ENCODE measurements at regions not wholly inside any gene's neighbourhood (a gene's known extent, or its start where the extent isn't known, plus 50 kb on each side); places are given as distances from the start of the nearest gene placed in this dataset.

- Histone ChIP-seq H3K4me3 (no peak overlapping the region), H3K9ac (ENCODE audit: low read depth in 2 of 2, low read length in 2 of 2) (no peak overlapping the region), H3K9me3 (no peaks in the 10 kb centered on the region), H3K4me1 (no peaks in the 10 kb centered on the region), H3K36me3 (no peaks in the 10 kb centered on the region), H3K27ac (no peak overlapping the region), H3K27me3 (no peaks in the 10 kb centered on the region)
- no peak for TF ChIP-seq CTCF (IDR thresholded peaks at IDR 0.05)
- no peak for DNase-seq
- intact Hi-C loops (cut with DNase I) = no loop called here
These were observed 307.6 kb upstream of the MYT1L start for GRCh38 chr2:2638547-2639220.

- Histone ChIP-seq H3K4me3 (no peak overlapping the region), H3K27ac (no peak overlapping the region), H3K27me3 (no peaks in the 10 kb centered on the region), H3K4me1 (no peaks in the 10 kb centered on the region), H3K36me3 (no peaks in the 10 kb centered on the region), H3K9ac (ENCODE audit: low read depth in 2 of 2, low read length in 2 of 2) (no peak overlapping the region), H3K9me3 (no peaks in the 10 kb centered on the region)
- DNase-seq = no peak
- no peak for TF ChIP-seq CTCF (IDR thresholded peaks at IDR 0.05)
- intact Hi-C loops (cut with DNase I) = no loop called here
These were observed 305.7 kb upstream of the MYT1L start for GRCh38 chr2:2636813-2637212.

- intact Hi-C loops (cut with DNase I) = no loop called here
- no peak for DNase-seq
- Histone ChIP-seq H3K27ac (no peak overlapping the region), H3K36me3 (no peaks in the 10 kb centered on the region), H3K9me3 (no peaks in the 10 kb centered on the region), H3K27me3 (no peaks in the 10 kb centered on the region), H3K9ac (ENCODE audit: low read depth in 2 of 2, low read length in 2 of 2) (no peak overlapping the region), H3K4me3 (no peak overlapping the region), H3K4me1 (no peaks in the 10 kb centered on the region)
- no peak for TF ChIP-seq CTCF (IDR thresholded peaks at IDR 0.05)
These were observed 304.0 kb upstream of the MYT1L start for GRCh38 chr2:2635025-2635528.

GRCh38 chr2:2633017-2633416 lies 301.9 kb upstream of the MYT1L start:
- TF ChIP-seq CTCF (IDR thresholded peaks at IDR 0.05) = no peak
- Histone ChIP-seq H3K4me3 (no peak overlapping the region), H3K4me1 (no peaks in the 10 kb centered on the region), H3K36me3 (no peaks in the 10 kb centered on the region), H3K9ac (ENCODE audit: low read depth in 2 of 2, low read length in 2 of 2) (no peak overlapping the region), H3K9me3 (no peaks in the 10 kb centered on the region), H3K27me3 (no peaks in the 10 kb centered on the region), H3K27ac (no peak overlapping the region)
- intact Hi-C loops (cut with DNase I) = no loop called here
- DNase-seq = no peak

GRCh38 chr2:2623939-2624338 lies 292.9 kb upstream of the MYT1L start:
- Histone ChIP-seq H3K9me3 (no peaks in the 10 kb centered on the region), H3K27ac (no peak overlapping the region), H3K9ac (ENCODE audit: low read depth in 2 of 2, low read length in 2 of 2) (no peak overlapping the region), H3K4me1 (no peaks in the 10 kb centered on the region), H3K27me3 (no peaks in the 10 kb centered on the region), H3K36me3 (no peaks in the 10 kb centered on the region), H3K4me3 (no peak overlapping the region)
- no peak for DNase-seq
- intact Hi-C loops (cut with DNase I) = no loop called here
- no peak for TF ChIP-seq CTCF (IDR thresholded peaks at IDR 0.05)

Data from colonic mucosa (tissue), 4 donors.